H1 (cell line): ENCODE measurements at regions not wholly inside any gene's neighbourhood (a gene's known extent, or its start where the extent isn't known, plus 50 kb on each side); places are given as distances from the start of the nearest gene placed in this dataset.
A peak's percentile ranks its signal among the peaks of the same experiment; 100 is the strongest.

Experiments
- CTCF ChIA-PET: fragments of 300-600 bp; sonication (Branson Sonifier 250); formaldehyde crosslinking; loops from one replicate; lab custom pipeline; 2021; ENCODE audit not compliant: partially characterized antibody; lab: Charles Lee
- POLR2A ChIA-PET: fragments of 300-600 bp; sonication (Branson Sonifier 250); formaldehyde crosslinking; loops from one replicate; lab custom pipeline; 2021; ENCODE audit warnings: inconsistent platforms; ENCODE audit not compliant: partially characterized antibody; lab: Charles Lee
- DNase-seq, 2 experiments: peaks; one replicate each; pipeline versions ENCODE4 v3.0.0 to v3.0.0-alpha.2; 2010 to 2022; ENCODE audit warnings: low spot score in 2 of 2, low read depth in 1 of 2, mixed read lengths in 1 of 2
- FAIRE-seq: peaks from 2 replicates; lab custom pipeline; 2011; peaks lifted over from hg19 to GRCh38; lab: Jason Lieb, UNC
- H2AFZ ChIP-seq: 2 replicates; pipeline ENCODE4 v1.8.1; 2012; ENCODE audit warnings: low read length, inconsistent platforms
- H2AK5ac ChIP-seq: 2 replicates; pipeline ENCODE4 v1.6.1; 2013; ENCODE audit warnings: low read depth, low read length
- H2BK120ac ChIP-seq: replicated peaks from 2 replicates; pipeline ENCODE3; 2013; ENCODE audit warnings: low read depth, low read length, inconsistent platforms
- H2BK12ac ChIP-seq: 2 replicates; pipeline ENCODE4 v1.6.1; 2013; ENCODE audit warnings: low read depth, low read length
- H2BK15ac ChIP-seq: 2 replicates; pipeline ENCODE4 v1.6.1; 2013; ENCODE audit warnings: low read length
- H2BK20ac ChIP-seq: 2 replicates; pipeline ENCODE4 v1.6.1; 2013; ENCODE audit warnings: low read length
- H2BK5ac ChIP-seq: 2 replicates; pipeline ENCODE4 v1.6.1; 2013; ENCODE audit warnings: low read depth, low read length
- H3K14ac ChIP-seq: 2 replicates; pipeline ENCODE4 v1.6.1; 2013; ENCODE audit warnings: inconsistent platforms; ENCODE audit not compliant: insufficient read length
- H3K18ac ChIP-seq: 2 replicates; pipeline ENCODE4 v1.6.1; 2013; ENCODE audit warnings: low read length; ENCODE audit errors: extremely low read depth
- H3K23ac ChIP-seq: 2 replicates; pipeline ENCODE4 v1.6.1; 2013; ENCODE audit warnings: inconsistent platforms; ENCODE audit not compliant: insufficient read length
- H3K23me2 ChIP-seq: 2 replicates; pipeline ENCODE4 v1.6.1; 2013; ENCODE audit warnings: low read depth, low read length
- H3K27ac ChIP-seq: 2 replicates; pipeline ENCODE4 v1.6.1; 2011; ENCODE audit warnings: low read depth, low read length, inconsistent platforms
- H3K27me3 ChIP-seq, 4 experiments: replicated peaks in 1 of 4; 1 replicate in 1 of 4; 2 replicates in 3 of 4; pipeline versions ENCODE4 v1.6.1 to v1.8.1; 2011 to 2013; ENCODE audit warnings: low read length in 3 of 4, mild to moderate bottlenecking in 3 of 4, inconsistent platforms in 2 of 4, mixed read lengths in 2 of 4, moderate library complexity in 1 of 4; ENCODE audit not compliant: control insufficient read depth in 3 of 4, insufficient read depth in 3 of 4; ENCODE audit errors: extremely low read depth in 1 of 4
- H3K36me3 ChIP-seq, 4 experiments: 2 replicates each; pipeline versions ENCODE4 v1.6.1 to v1.8.1; 2011 to 2013; ENCODE audit warnings: mild to moderate bottlenecking in 4 of 4, low read length in 3 of 4, moderate library complexity in 2 of 4, control low read depth in 1 of 4, inconsistent platforms in 1 of 4; ENCODE audit not compliant: insufficient read depth in 4 of 4, control insufficient read depth in 2 of 4
- H3K4ac ChIP-seq: replicated peaks from 2 replicates; pipeline ENCODE3; 2013; ENCODE audit warnings: low read length, low read depth, mixed read lengths, inconsistent platforms; ENCODE audit not compliant: insufficient read length
- H3K4me1 ChIP-seq, 4 experiments: replicated peaks in 1 of 4; 1 replicate in 1 of 4; 2 replicates in 3 of 4; pipeline versions ENCODE4 v1.6.1 to v1.8.1; 2011 to 2013; ENCODE audit warnings: low read length in 3 of 4, inconsistent platforms in 2 of 4, mixed read lengths in 1 of 4; ENCODE audit not compliant: insufficient read depth in 4 of 4, control insufficient read depth in 3 of 4
- H3K4me2 ChIP-seq, 2 experiments: 2 replicates each; pipeline versions ENCODE4 v1.6.1 to v1.8.1; 2011 to 2013; ENCODE audit warnings: low read depth in 2 of 2, low read length in 2 of 2, control low read depth in 1 of 2, inconsistent platforms in 1 of 2, mild to moderate bottlenecking in 1 of 2; ENCODE audit not compliant: insufficient read depth in 1 of 2
- H3K4me3 ChIP-seq, 4 experiments: fragments of 200-600, 300-600 bp in 1 of 4; sonication (generic), shearing (Covaris generic), sonication (Bioruptor Twin) in 1 of 4; 2 replicates each; pipeline versions ENCODE4 v1.5.1 to v1.8.1; 2011 to 2016; ENCODE audit warnings: low read length in 4 of 4, low read depth in 3 of 4, control low read depth in 2 of 4, inconsistent platforms in 2 of 4, mild to moderate bottlenecking in 2 of 4, mixed read lengths in 1 of 4, moderate library complexity in 1 of 4; ENCODE audit not compliant: insufficient read depth in 2 of 4; ENCODE audit errors: extremely low read depth in 1 of 4
- H3K56ac ChIP-seq: replicated peaks from 2 replicates; pipeline ENCODE3; 2013; ENCODE audit warnings: low read depth, mild to moderate bottlenecking, mixed read lengths, low read length, inconsistent platforms; ENCODE audit not compliant: insufficient read length
- H3K79me1 ChIP-seq: 2 replicates; pipeline ENCODE4 v1.6.1; 2013; ENCODE audit warnings: low read depth, low read length, control low read depth
- H3K79me2 ChIP-seq, 2 experiments: 2 replicates each; pipeline versions ENCODE4 v1.6.1 to v1.8.1; 2012 to 2013; ENCODE audit warnings: low read length in 2 of 2, mild to moderate bottlenecking in 2 of 2, inconsistent platforms in 1 of 2; ENCODE audit not compliant: insufficient read depth in 2 of 2, control insufficient read depth in 1 of 2
- H3K9ac ChIP-seq, 4 experiments: replicated peaks in 1 of 4; 1 replicate in 1 of 4; 2 replicates in 3 of 4; pipeline versions ENCODE4 v1.6.1 to v1.8.1; 2011 to 2013; ENCODE audit warnings: low read depth in 3 of 4, low read length in 3 of 4, control low read depth in 2 of 4, mild to moderate bottlenecking in 2 of 4, moderate library complexity in 2 of 4, inconsistent platforms in 1 of 4; ENCODE audit errors: extremely low read depth in 1 of 4
- H3K9me3 ChIP-seq, 2 experiments: 2 replicates each; pipeline versions ENCODE4 v1.6.1 to v1.8.1; 2012 to 2013; ENCODE audit warnings: mild to moderate bottlenecking in 2 of 2, moderate library complexity in 2 of 2, control low read depth in 1 of 2, inconsistent platforms in 1 of 2, low read depth in 1 of 2, low read length in 1 of 2, mixed read lengths in 1 of 2; ENCODE audit not compliant: insufficient read depth in 2 of 2
- H4K20me1 ChIP-seq, 2 experiments: replicated peaks in 1 of 2; 2 replicates each; pipeline versions ENCODE3 to v1.8.1; 2011 to 2013; ENCODE audit warnings: inconsistent platforms in 2 of 2, low read length in 2 of 2, mild to moderate bottlenecking in 1 of 2; ENCODE audit not compliant: insufficient read depth in 2 of 2, control insufficient read depth in 1 of 2
- H4K5ac ChIP-seq: 2 replicates; pipeline ENCODE4 v1.6.1; 2013; ENCODE audit warnings: low read length, low read depth, mixed read lengths, inconsistent platforms; ENCODE audit not compliant: insufficient read length
- H4K8ac ChIP-seq: 2 replicates; pipeline ENCODE4 v1.8.0; 2013; ENCODE audit warnings: mild to moderate bottlenecking, moderate library complexity, low read length, inconsistent platforms; ENCODE audit not compliant: insufficient read depth; ENCODE audit errors: extremely low read depth
- H4K91ac ChIP-seq: replicated peaks from 2 replicates; pipeline ENCODE3; 2013; ENCODE audit warnings: low read length, mixed read lengths, inconsistent platforms; ENCODE audit not compliant: insufficient read length
- BACH1 ChIP-seq: IDR thresholded peaks from 2 replicates; pipeline ENCODE4 v1.6.1; 2012; ENCODE audit warnings: low read length, improper control_type of control experiment
- BRCA1 ChIP-seq: IDR thresholded peaks from 2 replicates; pipeline ENCODE4 v1.6.1; 2012; ENCODE audit warnings: low read depth, low read length, improper control_type of control experiment
- EZH2 ChIP-seq: fragments of 200-600 bp; sonication (generic); IDR thresholded peaks from 2 replicates; pipeline ENCODE4 v1.7.1; 2012; ENCODE audit warnings: low read depth, mild to moderate bottlenecking, moderate library complexity, low read length, inconsistent platforms; ENCODE audit not compliant: severe bottlenecking
- GABPA ChIP-seq: IDR thresholded peaks from 2 replicates; pipeline ENCODE4 v1.6.1; 2011; ENCODE audit warnings: mild to moderate bottlenecking, low read length, moderate library complexity, borderline replicate concordance; ENCODE audit not compliant: insufficient read depth
- HDAC6 ChIP-seq: IDR thresholded peaks from one replicate; pipeline ENCODE4 v1.7.1; 2012; ENCODE audit warnings: low read depth, mild to moderate bottlenecking, inconsistent platforms, low read length, moderate library complexity
- POLR2A ChIP-seq, 2 experiments: IDR thresholded peaks; 1 replicate in 1 of 2; 2 replicates in 1 of 2; pipeline ENCODE4 v1.6.1; 2011; ENCODE audit warnings: low read depth in 2 of 2, low read length in 2 of 2, mild to moderate bottlenecking in 2 of 2; ENCODE audit errors: control extremely low read depth in 1 of 2
- POLR2AphosphoS5 ChIP-seq: IDR thresholded peaks from 2 replicates; pipeline ENCODE4 v1.6.1; 2011; ENCODE audit warnings: low read depth, low read length
- RBBP5 ChIP-seq: IDR thresholded peaks from 2 replicates; pipeline ENCODE4 v1.7.1; 2012; ENCODE audit warnings: low read depth, mild to moderate bottlenecking, inconsistent platforms, low read length, moderate library complexity, borderline replicate concordance
- SIN3A ChIP-seq, 2 experiments: IDR thresholded peaks in 1 of 2; conservative IDR thresholded peaks in 1 of 2; 2 replicates each; pipeline ENCODE4 v1.6.1; 2011 to 2012; ENCODE audit warnings: low read length in 2 of 2, improper control_type of control experiment in 1 of 2, low read depth in 1 of 2, mild to moderate bottlenecking in 1 of 2
- SIRT6 ChIP-seq: IDR thresholded peaks from one replicate; pipeline ENCODE4 v1.7.1; 2012; ENCODE audit warnings: low read length, inconsistent platforms
- TCF12 ChIP-seq: IDR thresholded peaks from 2 replicates; pipeline ENCODE4 v1.6.1; 2011; ENCODE audit warnings: low read depth, mild to moderate bottlenecking, low read length
- YY1 ChIP-seq: IDR thresholded peaks from 2 replicates; pipeline ENCODE4 v1.6.1; 2011; ENCODE audit warnings: low read depth, mild to moderate bottlenecking, low read length
- ZNF274 ChIP-seq: IDR thresholded peaks from 2 replicates; pipeline ENCODE4 v1.7.0; 2012; ENCODE audit warnings: low read length, borderline replicate concordance; ENCODE audit errors: extremely low read depth
- WGBS, 2 experiments: shearing (Covaris generic) in 1 of 2; methylation state at CpG; one replicate each; pipeline versions ENCODE4 v1.1.6 to v1.1.7; 2013 to 2015; ENCODE audit warnings: low lambda C conversion rate in 2 of 2, mixed read lengths in 2 of 2, inconsistent platforms in 1 of 2, low coverage in 1 of 2, missing lambda C conversion rate in 1 of 2; ENCODE audit not compliant: insufficient replicate concordance in 2 of 2, insufficient coverage in 1 of 2, insufficient read length in 1 of 2; ENCODE audit errors: extremely low coverage in 1 of 2, missing lambda C conversion rate in 1 of 2; 5-methylcytosine and 5-hydroxymethylcytosine counted together
- TF ChIP-seq, protein P1 (sequence below): IDR thresholded peaks from 2 replicates; pipeline ENCODE4 v1.6.1; 2011; ENCODE audit warnings: low read depth, mild to moderate bottlenecking, low read length; ENCODE audit not compliant: insufficient read depth
- TF ChIP-seq, protein P2 (sequence below): IDR thresholded peaks from 2 replicates; pipeline ENCODE4 v1.6.1; 2012; ENCODE audit warnings: inconsistent platforms

DNA sequence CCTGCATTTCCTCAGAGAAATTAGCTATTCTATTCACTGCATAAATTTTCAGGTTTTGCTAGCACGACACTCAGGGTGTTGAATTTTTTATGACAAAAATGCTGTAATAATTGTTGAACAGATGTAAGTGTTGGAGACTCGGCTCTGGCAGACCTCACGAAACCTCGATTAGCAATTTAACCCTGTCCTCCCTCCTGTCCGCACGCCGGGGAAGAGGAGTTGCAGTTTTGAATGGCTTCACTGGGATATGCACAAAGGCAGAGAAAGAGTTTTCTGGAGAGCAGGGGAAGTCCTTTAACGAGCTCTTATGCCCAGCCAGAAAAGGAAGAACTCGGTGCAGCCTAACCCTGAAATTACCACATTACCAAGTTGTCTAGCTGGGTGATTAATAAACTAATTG is 661.1 kb downstream of the VRK1 start:
- Histone ChIP-seq H3K79me2 (no peaks in the 10 kb centered on the region), H2BK12ac (no peak overlapping the region), H3K79me1 (no peaks in the 10 kb centered on the region), H3K9me3 (peaks cover 5 to 8% of the 10 kb centered on the region in 2 experiments), H3K27me3 (peaks cover 0 to 11% (median 8%) of the 10 kb centered on the region in 4 experiments; a peak in 5 of 7 replicates), H3K18ac (no peak overlapping the region), H3K4me1 (peaks cover 0 to 9% (median 3%) of the 10 kb centered on the region in 4 experiments; a peak in 2 of 7 replicates), H3K4me3 (peak overlapping the region; percentile 20 to 55 (median 30); a peak in 7 of 8 replicates), H3K23me2 (peaks cover 7% of the 10 kb centered on the region), H3K27ac (no peak overlapping the region), H2AK5ac (no peak overlapping the region), H3K4ac (no peak overlapping the region), H4K5ac (no peak overlapping the region), H3K14ac (no peak overlapping the region), H3K9ac (no peak overlapping the region), H2BK120ac (no peak overlapping the region), H3K4me2 (peak overlapping the region; percentile 77 to 79), H4K91ac (no peak overlapping the region), H4K20me1 (no peaks in the 10 kb centered on the region), H3K23ac (no peak overlapping the region), H2BK20ac (no peak overlapping the region), H3K36me3 (no peaks in the 10 kb centered on the region), H2AFZ (0 out of 2 replicates have a peak overlapping the region, but pooled peaks have one; percentile 76), H2BK5ac (no peak overlapping the region), H2BK15ac (no peak overlapping the region), H4K8ac (no peak overlapping the region), H3K56ac (no peak overlapping the region)
- no peak for FAIRE-seq
- CTCF ChIA-PET, result no interaction called here
- no peak for TF ChIP-seq POLR2A (IDR thresholded peaks at IDR 0.05; ENCODE audit: control extremely low read depth in 1 of 2, low read depth in 2 of 2, low read length in 2 of 2)
- no peak for TF ChIP-seq HDAC6
- no peak for TF ChIP-seq ZNF274
- no peak for TF ChIP-seq YY1
- TF ChIP-seq BRCA1, result no peak
- no peak for TF ChIP-seq SIN3A (conservative IDR thresholded peaks at IDR 0.05 in 1 of 2, IDR thresholded peaks at IDR 0.05 in 1 of 2; ENCODE audit: low read depth in 1 of 2, low read length in 2 of 2)
- TF ChIP-seq, protein P1, sequence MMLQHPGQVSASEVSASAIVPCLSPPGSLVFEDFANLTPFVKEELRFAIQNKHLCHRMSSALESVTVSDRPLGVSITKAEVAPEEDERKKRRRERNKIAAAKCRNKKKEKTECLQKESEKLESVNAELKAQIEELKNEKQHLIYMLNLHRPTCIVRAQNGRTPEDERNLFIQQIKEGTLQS, result no peak
- TF ChIP-seq TCF12, result no peak
- no peak for TF ChIP-seq BACH1
- TF ChIP-seq SIRT6, result no peak
- TF ChIP-seq GABPA, result no peak
- TF ChIP-seq POLR2AphosphoS5, result no peak
- no peak for TF ChIP-seq RBBP5
- no peak for TF ChIP-seq EZH2
- TF ChIP-seq, protein P2, sequence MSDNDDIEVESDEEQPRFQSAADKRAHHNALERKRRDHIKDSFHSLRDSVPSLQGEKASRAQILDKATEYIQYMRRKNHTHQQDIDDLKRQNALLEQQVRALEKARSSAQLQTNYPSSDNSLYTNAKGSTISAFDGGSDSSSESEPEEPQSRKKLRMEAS, result no peak
- DNase-seq, result no peak
- 21% methylated on average over 9 of the region's 9 CpGs; no CpG with 5 or more reads in 1 of the 2 experiments for WGBS, 2 experiments
- POLR2A ChIA-PET, result no interaction called here
